Calu3 (cell line): ENCODE measurements at regions not wholly inside any gene's neighbourhood (a gene's known extent, or its start where the extent isn't known, plus 50 kb on each side); places are given as distances from the start of the nearest gene placed in this dataset.

Experiments used
- BruUV-seq: library from RNA; stranded (reverse); fragments of 400-500 nt; replicated peaks from 2 replicates; lab custom pipeline; 2021; lab: Mats Ljungman, UMichigan
- CTCF ChIA-PET: fragments of 300-600 bp; sonication (Branson Sonifier 250); formaldehyde crosslinking; loops from one replicate; lab custom pipeline; 2022; ENCODE audit warnings: antibody characterized with exemption; lab: Charles Lee
- DNase-seq: peaks from one replicate; pipeline ENCODE4 v3.0.0; 2022
- H3K27ac Mint-ChIP-seq: one replicate; pipeline ENCODE4 v1.8.0; 2022; ENCODE audit warnings: mixed read lengths; ENCODE audit not compliant: unreplicated experiment
- H3K27me3 Mint-ChIP-seq: one replicate; pipeline ENCODE4 v1.8.0; 2022; ENCODE audit warnings: mixed read lengths; ENCODE audit not compliant: unreplicated experiment
- H3K36me3 Mint-ChIP-seq: one replicate; pipeline ENCODE4 v1.8.0; 2022; ENCODE audit warnings: mild to moderate bottlenecking, moderate library complexity, mixed read lengths; ENCODE audit not compliant: insufficient read depth, unreplicated experiment
- H3K4me1 Mint-ChIP-seq: one replicate; pipeline ENCODE4 v1.8.0; 2022; ENCODE audit warnings: mild to moderate bottlenecking, low read depth, mixed read lengths; ENCODE audit not compliant: unreplicated experiment
- H3K4me3 Mint-ChIP-seq: one replicate; pipeline ENCODE4 v1.8.0; 2022; ENCODE audit warnings: mild to moderate bottlenecking, low read depth, moderate library complexity, mixed read lengths; ENCODE audit not compliant: unreplicated experiment
- H3K9me3 Mint-ChIP-seq: one replicate; pipeline ENCODE4 v1.8.0; 2022; ENCODE audit warnings: low read depth, mixed read lengths; ENCODE audit not compliant: unreplicated experiment
- intact Hi-C: fragments of 100-400 bp; cut with micrococcal nuclease; formaldehyde crosslinking; loops from one replicate; pipeline ENCODE4 v1.10.0; 2022; ENCODE audit not compliant: unreplicated experiment
- TF ChIP-seq, protein P1 (sequence below): fragments of 200-600 bp; IDR thresholded peaks from one replicate; pipeline ENCODE4 v1.8.0; 2022; ENCODE audit warnings: antibody characterized with exemption; ENCODE audit not compliant: unreplicated experiment

GRCh38 chr7:25304691-25305090 is 76.4 kb upstream of the NPVF start:
- CTCF ChIA-PET = interaction anchor here (2.8 kb wide), 1 partner anchor 10 kb away, joined by 7 read pairs; no protein-coding TSS in a partner anchor
- H3K27me3 Mint-ChIP-seq = peaks cover 41% of the 10 kb centered on the region
- H3K27ac Mint-ChIP-seq = no peak overlapping the region
- intact Hi-C loops = no loop called here
- DNase-seq = no peak
- TF ChIP-seq, protein P1, sequence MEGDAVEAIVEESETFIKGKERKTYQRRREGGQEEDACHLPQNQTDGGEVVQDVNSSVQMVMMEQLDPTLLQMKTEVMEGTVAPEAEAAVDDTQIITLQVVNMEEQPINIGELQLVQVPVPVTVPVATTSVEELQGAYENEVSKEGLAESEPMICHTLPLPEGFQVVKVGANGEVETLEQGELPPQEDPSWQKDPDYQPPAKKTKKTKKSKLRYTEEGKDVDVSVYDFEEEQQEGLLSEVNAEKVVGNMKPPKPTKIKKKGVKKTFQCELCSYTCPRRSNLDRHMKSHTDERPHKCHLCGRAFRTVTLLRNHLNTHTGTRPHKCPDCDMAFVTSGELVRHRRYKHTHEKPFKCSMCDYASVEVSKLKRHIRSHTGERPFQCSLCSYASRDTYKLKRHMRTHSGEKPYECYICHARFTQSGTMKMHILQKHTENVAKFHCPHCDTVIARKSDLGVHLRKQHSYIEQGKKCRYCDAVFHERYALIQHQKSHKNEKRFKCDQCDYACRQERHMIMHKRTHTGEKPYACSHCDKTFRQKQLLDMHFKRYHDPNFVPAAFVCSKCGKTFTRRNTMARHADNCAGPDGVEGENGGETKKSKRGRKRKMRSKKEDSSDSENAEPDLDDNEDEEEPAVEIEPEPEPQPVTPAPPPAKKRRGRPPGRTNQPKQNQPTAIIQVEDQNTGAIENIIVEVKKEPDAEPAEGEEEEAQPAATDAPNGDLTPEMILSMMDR = no peak
- BruUV-seq = no TSS peak
- no peaks in the 10 kb centered on the region for H3K36me3 Mint-ChIP-seq
- no peak overlapping the region for H3K4me3 Mint-ChIP-seq
- no peaks in the 10 kb centered on the region for H3K9me3 Mint-ChIP-seq
- H3K4me1 Mint-ChIP-seq = no peaks in the 10 kb centered on the region

DNA sequence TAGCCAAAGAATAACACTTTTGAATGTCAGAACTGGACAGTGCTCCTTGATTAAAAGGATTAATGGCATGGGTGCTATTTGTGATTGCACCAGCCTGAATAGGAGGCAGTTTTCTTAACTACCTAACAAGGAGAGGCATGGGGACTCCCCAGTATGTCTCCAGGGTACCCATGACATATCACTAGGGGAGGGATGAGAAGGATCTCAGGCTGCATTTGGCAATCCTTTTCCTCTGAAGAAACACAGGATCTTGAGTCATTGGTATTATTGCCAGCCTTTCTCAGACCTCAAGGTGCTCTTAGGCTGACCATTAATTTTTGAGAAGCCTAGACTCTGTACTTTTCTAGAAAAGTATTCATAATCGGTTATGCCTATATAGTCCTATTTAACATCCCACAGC is 77.5 kb upstream of the NPVF start:
- Mint-ChIP-seq H3K4me1 (no peaks in the 10 kb centered on the region), H3K4me3 (no peak overlapping the region), H3K36me3 (no peaks in the 10 kb centered on the region), H3K27ac (no peak overlapping the region), H3K9me3 (no peaks in the 10 kb centered on the region), H3K27me3 (peaks cover 41% of the 10 kb centered on the region)
- intact Hi-C loops = no loop called here
- DNase-seq = no peak
- CTCF ChIA-PET = no interaction called here
- TF ChIP-seq, protein P1 = no peak
- no TSS peak for BruUV-seq

DNA sequence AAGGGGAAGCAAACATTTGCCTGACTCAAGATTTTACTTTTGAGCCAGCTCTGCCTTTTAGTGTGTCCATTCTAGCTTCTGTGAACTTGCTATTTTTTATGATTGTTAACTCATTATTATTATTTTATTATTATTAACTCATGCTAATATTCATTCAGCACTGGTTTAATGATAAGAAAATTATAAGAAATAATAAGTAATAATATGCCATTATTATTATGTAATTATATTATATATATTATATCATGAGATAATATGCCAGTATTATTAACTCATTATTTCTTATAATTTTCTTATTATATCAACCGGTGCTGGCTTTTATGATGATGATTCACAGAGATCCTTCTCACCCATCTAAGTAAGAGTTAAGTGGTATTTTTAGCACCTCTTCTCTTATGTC is 79.3 kb upstream of the NPVF start:
- H3K9me3 Mint-ChIP-seq = no peaks in the 10 kb centered on the region
- H3K27me3 Mint-ChIP-seq = peaks cover 41% of the 10 kb centered on the region
- H3K36me3 Mint-ChIP-seq = no peaks in the 10 kb centered on the region
- DNase-seq = no peak
- H3K4me3 Mint-ChIP-seq = no peak overlapping the region
- H3K27ac Mint-ChIP-seq = no peak overlapping the region
- no TSS peak for BruUV-seq
- H3K4me1 Mint-ChIP-seq = peaks cover under 1% of the 10 kb centered on the region
- CTCF ChIA-PET = no interaction called here
- intact Hi-C loops = no loop called here
- TF ChIP-seq, protein P1 = no peak

GRCh38 chr7:25308246-25308645 is 80.0 kb upstream of the NPVF start:
- Mint-ChIP-seq H3K36me3 (no peaks in the 10 kb centered on the region), H3K4me3 (no peak overlapping the region), H3K9me3 (no peaks in the 10 kb centered on the region), H3K4me1 (peaks cover 7% of the 10 kb centered on the region), H3K27ac (no peak overlapping the region), H3K27me3 (peaks cover 36% of the 10 kb centered on the region)
- TF ChIP-seq, protein P1 = no peak
- no TSS peak for BruUV-seq
- CTCF ChIA-PET = no interaction called here
- intact Hi-C loops = no loop called here
- DNase-seq = no peak
